GM12878 (cell line): ENCODE measurements at regions not wholly inside any gene's neighbourhood (a gene's known extent, or its start where the extent isn't known, plus 50 kb on each side); places are given as distances from the start of the nearest gene placed in this dataset.

Experiments used
- CHD1 ChIP-seq: IDR thresholded peaks from 2 replicates; pipeline ENCODE4 v1.6.1; 2012; ENCODE audit warnings: low read depth, low read length, improper control_type of control experiment
- CREM ChIP-seq: IDR thresholded peaks from 2 replicates; pipeline ENCODE4 v1.6.1; 2014; ENCODE audit warnings: antibody characterized with exemption, low read depth
- FOS ChIP-seq: IDR thresholded peaks from 3 replicates; pipeline ENCODE4 v1.6.1; 2011; ENCODE audit warnings: borderline replicate concordance; ENCODE audit not compliant: insufficient read length; ENCODE audit errors: extremely low read depth
- KDM1A ChIP-seq: fragments of 200-600 bp; sonication (generic); IDR thresholded peaks from 2 replicates; pipeline ENCODE4 v1.6.1; 2016; ENCODE audit warnings: borderline replicate concordance
- NFYB ChIP-seq: IDR thresholded peaks from 2 replicates; pipeline ENCODE4 v1.6.1; 2011; ENCODE audit warnings: low read depth, mild to moderate bottlenecking, low read length, improper control_type of control experiment, moderate library complexity; ENCODE audit not compliant: insufficient read depth
- PAX5 ChIP-seq: IDR thresholded peaks from 2 replicates; pipeline ENCODE4 v1.6.1; 2011; ENCODE audit warnings: low read depth, low read length, borderline replicate concordance
- STAT1 ChIP-seq: fragments of 450-650 bp; conservative IDR thresholded peaks from 2 replicates; pipeline ENCODE4 v1.6.1; 2014; ENCODE audit warnings: antibody characterized with exemption, mild to moderate bottlenecking
- TCF12 ChIP-seq: IDR thresholded peaks from 2 replicates; pipeline ENCODE4 v1.6.1; 2011; ENCODE audit warnings: low read depth, mild to moderate bottlenecking, low read length
- TF ChIP-seq, protein P1 (sequence below), 3 experiments: IDR thresholded peaks in 2 of 3; conservative IDR thresholded peaks in 1 of 3; 2 replicates each; pipeline ENCODE4 v1.5.1; 2011; ENCODE audit warnings: low read depth in 3 of 3, low read length in 3 of 3, mild to moderate bottlenecking in 3 of 3, control low read depth in 2 of 3, moderate library complexity in 2 of 3, inconsistent platforms in 1 of 3, mixed read lengths in 1 of 3; ENCODE audit not compliant: control insufficient read depth in 2 of 3, insufficient read depth in 1 of 3; ENCODE audit errors: extremely low read depth in 1 of 3
- TF ChIP-seq, protein P2 (sequence below): IDR thresholded peaks from 2 replicates; pipeline ENCODE4 v1.6.1; 2011; ENCODE audit warnings: borderline replicate concordance, low read depth, mild to moderate bottlenecking, moderate library complexity, low read length; ENCODE audit not compliant: insufficient read depth, poor library complexity, severe bottlenecking
- TF ChIP-seq, protein P3 (sequence below): IDR thresholded peaks from 2 replicates; pipeline ENCODE4 v1.6.1; 2011; ENCODE audit warnings: mild to moderate bottlenecking, low read depth, low read length, moderate library complexity; ENCODE audit not compliant: insufficient replicate concordance

DNA sequence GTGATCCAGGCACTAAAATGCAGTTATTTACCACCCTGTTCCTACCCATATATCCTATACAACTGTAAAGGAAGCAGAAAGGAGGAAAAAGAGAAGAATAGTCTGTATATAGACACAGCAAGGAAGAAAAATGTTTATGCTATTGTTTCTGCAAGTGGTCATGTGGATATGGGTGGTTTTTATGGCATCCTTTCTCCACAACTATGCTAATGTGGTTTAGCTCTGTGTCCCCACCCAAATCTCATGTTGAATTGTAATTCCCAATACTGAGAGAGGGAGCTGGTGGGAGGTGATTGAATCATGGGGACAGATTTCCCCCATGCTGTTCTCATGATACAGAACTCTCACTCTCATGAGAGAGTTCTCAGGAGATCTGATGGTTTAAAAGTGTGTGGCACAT is 439.8 kb downstream of the ZSWIM6 start (continued):
- TF ChIP-seq, protein P1, sequence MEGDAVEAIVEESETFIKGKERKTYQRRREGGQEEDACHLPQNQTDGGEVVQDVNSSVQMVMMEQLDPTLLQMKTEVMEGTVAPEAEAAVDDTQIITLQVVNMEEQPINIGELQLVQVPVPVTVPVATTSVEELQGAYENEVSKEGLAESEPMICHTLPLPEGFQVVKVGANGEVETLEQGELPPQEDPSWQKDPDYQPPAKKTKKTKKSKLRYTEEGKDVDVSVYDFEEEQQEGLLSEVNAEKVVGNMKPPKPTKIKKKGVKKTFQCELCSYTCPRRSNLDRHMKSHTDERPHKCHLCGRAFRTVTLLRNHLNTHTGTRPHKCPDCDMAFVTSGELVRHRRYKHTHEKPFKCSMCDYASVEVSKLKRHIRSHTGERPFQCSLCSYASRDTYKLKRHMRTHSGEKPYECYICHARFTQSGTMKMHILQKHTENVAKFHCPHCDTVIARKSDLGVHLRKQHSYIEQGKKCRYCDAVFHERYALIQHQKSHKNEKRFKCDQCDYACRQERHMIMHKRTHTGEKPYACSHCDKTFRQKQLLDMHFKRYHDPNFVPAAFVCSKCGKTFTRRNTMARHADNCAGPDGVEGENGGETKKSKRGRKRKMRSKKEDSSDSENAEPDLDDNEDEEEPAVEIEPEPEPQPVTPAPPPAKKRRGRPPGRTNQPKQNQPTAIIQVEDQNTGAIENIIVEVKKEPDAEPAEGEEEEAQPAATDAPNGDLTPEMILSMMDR (IDR thresholded peaks at IDR 0.05 in 2 of 3, conservative IDR thresholded peaks at IDR 0.05 in 1 of 3; ENCODE audit: control insufficient read depth in 2 of 3, extremely low read depth in 1 of 3, insufficient read depth in 1 of 3, low read depth in 3 of 3, low read length in 3 of 3): no peak
- TF ChIP-seq PAX5: no peak
- TF ChIP-seq, protein P2, sequence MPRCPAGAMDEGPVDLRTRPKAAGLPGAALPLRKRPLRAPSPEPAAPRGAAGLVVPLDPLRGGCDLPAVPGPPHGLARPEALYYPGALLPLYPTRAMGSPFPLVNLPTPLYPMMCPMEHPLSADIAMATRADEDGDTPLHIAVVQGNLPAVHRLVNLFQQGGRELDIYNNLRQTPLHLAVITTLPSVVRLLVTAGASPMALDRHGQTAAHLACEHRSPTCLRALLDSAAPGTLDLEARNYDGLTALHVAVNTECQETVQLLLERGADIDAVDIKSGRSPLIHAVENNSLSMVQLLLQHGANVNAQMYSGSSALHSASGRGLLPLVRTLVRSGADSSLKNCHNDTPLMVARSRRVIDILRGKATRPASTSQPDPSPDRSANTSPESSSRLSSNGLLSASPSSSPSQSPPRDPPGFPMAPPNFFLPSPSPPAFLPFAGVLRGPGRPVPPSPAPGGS: no peak
- TF ChIP-seq KDM1A: no peak
- TF ChIP-seq, protein P3, sequence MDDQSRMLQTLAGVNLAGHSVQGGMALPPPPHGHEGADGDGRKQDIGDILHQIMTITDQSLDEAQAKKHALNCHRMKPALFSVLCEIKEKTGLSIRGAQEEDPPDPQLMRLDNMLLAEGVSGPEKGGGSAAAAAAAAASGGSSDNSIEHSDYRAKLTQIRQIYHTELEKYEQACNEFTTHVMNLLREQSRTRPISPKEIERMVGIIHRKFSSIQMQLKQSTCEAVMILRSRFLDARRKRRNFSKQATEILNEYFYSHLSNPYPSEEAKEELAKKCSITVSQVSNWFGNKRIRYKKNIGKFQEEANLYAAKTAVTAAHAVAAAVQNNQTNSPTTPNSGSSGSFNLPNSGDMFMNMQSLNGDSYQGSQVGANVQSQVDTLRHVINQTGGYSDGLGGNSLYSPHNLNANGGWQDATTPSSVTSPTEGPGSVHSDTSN: no peak
- no peak for TF ChIP-seq NFYB
- TF ChIP-seq CHD1: no peak
- no peak for TF ChIP-seq FOS
- TF ChIP-seq CREM: no peak
- no peak for TF ChIP-seq TCF12
- TF ChIP-seq STAT1: no peak
